Peyer's patch (tissue), 4 donors: ENCODE measurements at regions not wholly inside any gene's neighbourhood (a gene's known extent, or its start where the extent isn't known, plus 50 kb on each side); places are given as distances from the start of the nearest gene placed in this dataset.

ENCODE experiments used
- DNase-seq, 3 donors: peaks; one replicate each; pipeline ENCODE4 v3.0.0-alpha.2; 2017 to 2019
- H3K27ac ChIP-seq, 4 donors: fragments of 200-600 bp; sonication (generic); one replicate each; pipeline ENCODE4 v1.5.1; 2016 to 2019
- H3K27me3 ChIP-seq, 2 donors: fragments of 200-600 bp; sonication (generic); one replicate each; pipeline ENCODE4 v1.5.1; 2019
- H3K36me3 ChIP-seq, 3 donors: fragments of 200-600 bp; sonication (generic); one replicate each; pipeline ENCODE4 v1.5.1; 2016 to 2019
- H3K4me1 ChIP-seq, 4 donors: fragments of 200-600 bp; sonication (generic); one replicate each; pipeline ENCODE4 v1.5.1; 2016 to 2019
- H3K4me3 ChIP-seq, 4 donors: fragments of 200-600 bp; sonication (generic); 1 replicate in 3 of 4; 2 replicates in 1 of 4; pipeline ENCODE4 v1.5.1; 2016 to 2019; ENCODE audit warnings: mild to moderate bottlenecking in 1 of 4
- H3K9me3 ChIP-seq, 4 donors: fragments of 200-600 bp; sonication (generic); one replicate each; pipeline ENCODE4 v1.5.1; 2016 to 2019; ENCODE audit warnings: mild to moderate bottlenecking in 1 of 4
- CTCF ChIP-seq, 6 experiments: fragments of 450-650 bp in 4 of 6; fragments of 200-600 bp in 2 of 6; sonication (generic) in 1 of 6; IDR thresholded peaks; one replicate each; pipeline ENCODE4 v1.5.1; 2017 to 2019; ENCODE audit warnings: antibody characterized with exemption in 6 of 6, mild to moderate bottlenecking in 3 of 6, moderate library complexity in 1 of 6
- POLR2A ChIP-seq, 2 donors: fragments of 450-650 bp; IDR thresholded peaks; one replicate each; pipeline ENCODE4 v1.5.1; 2017; ENCODE audit warnings: antibody characterized with exemption in 2 of 2, mild to moderate bottlenecking in 2 of 2, moderate library complexity in 2 of 2

DNA sequence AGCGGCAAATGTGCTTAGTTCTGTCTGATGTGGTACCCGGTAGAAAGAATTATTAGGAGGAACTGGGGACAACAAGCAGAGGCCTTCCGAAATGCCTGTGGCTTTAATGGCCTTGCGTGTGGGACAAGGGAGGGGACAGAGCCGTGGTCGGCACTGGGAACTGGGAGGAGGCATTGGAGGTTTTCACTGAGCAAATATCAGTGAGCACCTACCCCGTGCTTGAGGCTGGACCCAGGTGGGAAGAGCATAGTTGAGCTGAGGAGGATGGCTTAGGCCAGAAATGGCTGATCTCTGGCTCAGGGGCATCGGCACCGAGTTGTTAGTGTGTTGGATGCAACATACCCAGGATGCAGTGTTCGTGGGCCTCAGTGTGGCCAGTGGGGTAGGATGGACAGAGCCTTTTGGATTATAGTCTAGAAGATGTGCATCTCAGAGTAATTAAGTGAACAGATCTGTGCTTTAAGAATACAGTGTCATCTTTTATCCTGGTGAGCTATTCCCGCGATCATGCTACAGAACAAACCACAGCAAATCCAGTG, 201.3 kb downstream of the TEX29 start:
- Histone ChIP-seq H3K36me3 (no peaks in the 10 kb centered on the region), H3K27ac (no peak overlapping the region), H3K9me3 (no peaks in the 10 kb centered on the region), H3K4me1 (no peaks in the 10 kb centered on the region), H3K4me3 (no peak overlapping the region), H3K27me3 (no peaks in the 10 kb centered on the region)
- no peak for DNase-seq
- TF ChIP-seq CTCF (IDR thresholded peaks at IDR 0.05) (no peak), POLR2A (IDR thresholded peaks at IDR 0.05) (no peak)

DNA sequence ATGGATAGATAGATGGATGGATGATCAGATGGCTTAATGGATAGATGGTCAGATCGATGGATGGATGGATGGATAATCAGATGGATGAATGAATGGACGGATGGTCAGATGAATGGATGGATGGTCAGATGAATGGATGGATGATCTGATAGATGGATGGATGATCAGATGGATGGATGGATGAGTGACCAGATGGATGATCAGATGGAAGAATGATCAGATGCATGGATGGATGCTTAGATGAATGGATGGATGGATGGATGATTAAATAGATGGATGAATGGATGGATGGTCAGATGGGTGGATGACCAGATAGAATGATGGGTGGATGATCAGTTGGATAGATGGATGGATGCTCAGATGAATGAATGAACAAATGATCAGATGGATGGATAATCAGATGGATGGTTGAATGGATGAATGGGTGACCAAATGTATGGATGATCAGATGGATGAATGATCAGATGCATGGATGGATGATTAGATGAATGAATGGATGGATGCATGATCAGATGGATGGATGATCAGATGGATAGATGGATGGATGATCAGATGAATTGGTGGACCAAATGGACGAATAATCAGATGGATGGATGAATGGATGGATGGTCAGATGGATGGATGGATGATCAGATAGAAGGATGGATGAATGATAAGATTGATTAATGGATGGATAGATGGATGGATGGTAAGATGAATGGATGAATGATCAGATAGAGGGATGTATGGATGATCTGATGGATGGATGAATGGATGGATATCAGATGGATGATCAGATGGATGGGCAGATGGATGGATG, 205.1 kb downstream of the TEX29 start:
- DNase-seq, result no peak

DNA sequence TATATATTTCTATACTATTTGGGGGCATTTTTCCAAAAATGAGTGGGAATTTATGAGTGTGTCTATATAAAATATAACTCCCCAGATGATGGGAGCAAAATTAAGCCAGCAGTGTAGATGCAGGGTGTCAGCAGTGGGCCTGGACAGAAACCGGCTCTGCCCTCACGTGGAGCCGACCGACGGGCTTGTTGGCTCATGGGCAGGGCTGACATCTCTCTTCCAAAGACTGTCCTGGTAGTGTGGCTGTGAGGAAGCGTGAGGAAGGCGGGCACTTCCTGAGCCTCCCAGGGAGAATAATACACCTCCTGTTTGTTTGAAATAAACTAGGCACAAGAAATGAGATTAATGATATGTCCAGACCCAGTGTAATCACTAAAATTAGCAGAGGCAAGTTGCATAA, 206.5 kb downstream of the TEX29 start:
- no peak overlapping the region for H3K27ac ChIP-seq
- TF ChIP-seq POLR2A (IDR thresholded peaks at IDR 0.05), result no peak
- TF ChIP-seq CTCF (IDR thresholded peaks at IDR 0.05), result no peak
- DNase-seq, result no peak
- no peaks in the 10 kb centered on the region for H3K9me3 ChIP-seq
- no peaks in the 10 kb centered on the region for H3K27me3 ChIP-seq
- no peak overlapping the region for H3K4me3 ChIP-seq
- no peaks in the 10 kb centered on the region for H3K36me3 ChIP-seq
- H3K4me1 ChIP-seq, result no peaks in the 10 kb centered on the region

More for the DNA sequence above, 205.1 kb downstream of the TEX29 start:
- no peaks in the 10 kb centered on the region for H3K36me3 ChIP-seq
- no peaks in the 10 kb centered on the region for H3K27me3 ChIP-seq
- H3K4me3 ChIP-seq, result no peak overlapping the region
- no peaks in the 10 kb centered on the region for H3K9me3 ChIP-seq
- H3K27ac ChIP-seq, result no peak overlapping the region
- no peaks in the 10 kb centered on the region for H3K4me1 ChIP-seq
- no peak for TF ChIP-seq CTCF (IDR thresholded peaks at IDR 0.05)
- no peak for TF ChIP-seq POLR2A (IDR thresholded peaks at IDR 0.05)

- DNase-seq, result peak in 1 of 3 donors; percentile 26
- H3K9me3 ChIP-seq, result no peaks in the 10 kb centered on the region
- H3K27ac ChIP-seq, result no peak overlapping the region
- H3K4me3 ChIP-seq, result no peak overlapping the region
- no peak for TF ChIP-seq POLR2A (IDR thresholded peaks at IDR 0.05)
- no peak for TF ChIP-seq CTCF (IDR thresholded peaks at IDR 0.05)
- no peaks in the 10 kb centered on the region for H3K36me3 ChIP-seq
- no peaks in the 10 kb centered on the region for H3K27me3 ChIP-seq
- H3K4me1 ChIP-seq, result no peaks in the 10 kb centered on the region
Observed at GRCh38 chr13:111527614-111528229, 207.3 kb downstream of the TEX29 start.

GRCh38 chr13:111528513-111528912, 208.1 kb downstream of the TEX29 start:
- no peak overlapping the region for H3K4me3 ChIP-seq
- H3K27me3 ChIP-seq, result no peaks in the 10 kb centered on the region
- no peaks in the 10 kb centered on the region for H3K9me3 ChIP-seq
- no peaks in the 10 kb centered on the region for H3K4me1 ChIP-seq
- TF ChIP-seq CTCF (IDR thresholded peaks at IDR 0.05), result no peak
- TF ChIP-seq POLR2A (IDR thresholded peaks at IDR 0.05), result no peak
- H3K36me3 ChIP-seq, result no peaks in the 10 kb centered on the region
- no peak overlapping the region for H3K27ac ChIP-seq
- DNase-seq, result no peak
